GM23338 (cell line): ENCODE measurements at regions not wholly inside any gene's neighbourhood (a gene's known extent, or its start where the extent isn't known, plus 50 kb on each side); places are given as distances from the start of the nearest gene placed in this dataset.

Experiments used
- ATAC-seq: fragments of 200-7000 bp; cut with Tn5 transposase; 3 replicates; pipeline ENCODE4 v1.9.1; 2020
- DNase-seq: peaks from one replicate; pipeline ENCODE4 v3.0.0-alpha.2; 2015; ENCODE audit warnings: low spot score
- H2AFZ ChIP-seq: fragments of 200-600 bp; sonication (generic); 2 replicates; pipeline ENCODE4 v1.8.0; 2016; ENCODE audit warnings: antibody characterized with exemption, mild to moderate bottlenecking, moderate library complexity
- H3F3A ChIP-seq: fragments of 200-600 bp; sonication (generic); replicated peaks from 2 replicates; pipeline ENCODE4 v1.8.0; 2017; ENCODE audit warnings: antibody characterized with exemption, mixed run types, low read depth
- H3K27ac ChIP-seq: fragments of 200-600 bp; sonication (generic); 2 replicates; pipeline ENCODE4 v1.6.1; 2016; ENCODE audit warnings: low read depth
- H3K27me3 ChIP-seq: fragments of 200-600 bp; sonication (generic); 2 replicates; pipeline ENCODE4 v1.8.0; 2016; ENCODE audit warnings: mild to moderate bottlenecking, mixed run types, moderate library complexity; ENCODE audit not compliant: insufficient read depth
- H3K36me3 ChIP-seq: fragments of 200-600 bp; sonication (generic); 2 replicates; pipeline ENCODE4 v1.8.0; 2016; ENCODE audit warnings: mild to moderate bottlenecking; ENCODE audit not compliant: insufficient read depth
- H3K4me1 ChIP-seq: fragments of 200-600 bp; sonication (generic); 2 replicates; pipeline ENCODE4 v1.8.0; 2016; ENCODE audit warnings: mild to moderate bottlenecking, moderate library complexity; ENCODE audit not compliant: insufficient read depth
- H3K4me2 ChIP-seq: fragments of 200-600 bp; sonication (generic); 2 replicates; pipeline ENCODE4 v1.7.1; 2017; ENCODE audit warnings: mixed run types
- H3K4me3 ChIP-seq: fragments of 200-600 bp; sonication (generic); 2 replicates; pipeline ENCODE4 v1.6.1; 2016; ENCODE audit warnings: mixed run types
- H3K79me2 ChIP-seq: fragments of 200-600 bp; sonication (generic); replicated peaks from 2 replicates; pipeline ENCODE4 v1.8.0; 2017; ENCODE audit warnings: mild to moderate bottlenecking; ENCODE audit not compliant: insufficient read depth
- H3K9me2 ChIP-seq: fragments of 200-600 bp; sonication (generic); 2 replicates; pipeline ENCODE4 v1.8.0; 2017; ENCODE audit not compliant: insufficient read depth
- H4K20me1 ChIP-seq: fragments of 200-600 bp; sonication (generic); replicated peaks from 2 replicates; pipeline ENCODE4 v1.8.0; 2017; ENCODE audit warnings: mild to moderate bottlenecking; ENCODE audit not compliant: insufficient read depth
- H3K27ac Mint-ChIP-seq: 2 replicates; pipeline ENCODE4 v1.8.0; 2020; ENCODE audit warnings: inconsistent platforms, mild to moderate bottlenecking, moderate library complexity, mixed read lengths
- H3K27me3 Mint-ChIP-seq: 3 replicates; pipeline ENCODE4 v1.8.0; 2022; ENCODE audit warnings: low read depth, mild to moderate bottlenecking, moderate library complexity, mixed read lengths, inconsistent platforms; ENCODE audit not compliant: insufficient read depth, poor library complexity
- H3K36me3 Mint-ChIP-seq: 3 replicates; pipeline ENCODE4 v1.8.0; 2021; ENCODE audit warnings: low read depth, mild to moderate bottlenecking, inconsistent platforms, moderate library complexity, mixed read lengths
- H3K4me1 Mint-ChIP-seq: 3 replicates; pipeline ENCODE4 v1.8.0; 2020; ENCODE audit warnings: mild to moderate bottlenecking, inconsistent platforms, mixed read lengths
- H3K4me3 Mint-ChIP-seq: 3 replicates; pipeline ENCODE4 v1.8.0; 2021; ENCODE audit warnings: moderate library complexity, mild to moderate bottlenecking, inconsistent platforms, mixed read lengths
- H3K9me3 Mint-ChIP-seq: 3 replicates; pipeline ENCODE4 v1.8.0; 2020; ENCODE audit warnings: moderate library complexity, mild to moderate bottlenecking, inconsistent platforms, mixed read lengths
- CREB1 ChIP-seq: fragments of 250-450 bp; sonication (Bioruptor Pico); IDR thresholded peaks from 2 replicates; pipeline ENCODE4 v1.5.0; 2020; ENCODE audit warnings: low read depth, mild to moderate bottlenecking, moderate library complexity
- EZH2 ChIP-seq: fragments of 200-600 bp; sonication (generic); IDR thresholded peaks from one replicate; pipeline ENCODE4 v1.8.0; 2017; ENCODE audit warnings: antibody characterized with exemption, mild to moderate bottlenecking, low read depth; ENCODE audit not compliant: unreplicated experiment
- EZH2phosphoT487 ChIP-seq: fragments of 200-600 bp; sonication (generic); IDR thresholded peaks from one replicate; pipeline ENCODE4 v1.8.1; 2018; ENCODE audit warnings: antibody characterized with exemption; ENCODE audit not compliant: unreplicated experiment
- JUNB ChIP-seq: IDR thresholded peaks from one replicate; pipeline ENCODE4 v1.6.1; 2016; ENCODE audit warnings: antibody characterized with exemption; ENCODE audit not compliant: unreplicated experiment
- NANOG ChIP-seq: IDR thresholded peaks from 2 replicates; pipeline ENCODE4 v1.6.1; 2016; ENCODE audit warnings: antibody characterized with exemption, borderline replicate concordance
- POLR2AphosphoS5 ChIP-seq: IDR thresholded peaks from 2 replicates; pipeline ENCODE4 v1.6.1; 2016; ENCODE audit warnings: antibody characterized with exemption, low read depth
- REST ChIP-seq: IDR thresholded peaks from one replicate; pipeline ENCODE4 v1.6.1; 2018; ENCODE audit warnings: antibody characterized with exemption; ENCODE audit not compliant: unreplicated experiment
- STAT1 ChIP-seq: IDR thresholded peaks from one replicate; pipeline ENCODE4 v1.6.1; 2016; ENCODE audit warnings: antibody characterized with exemption; ENCODE audit not compliant: unreplicated experiment
- ZNF114 ChIP-seq: fragments of 250-450 bp; sonication (Bioruptor Pico); IDR thresholded peaks from 2 replicates; pipeline ENCODE4 v1.5.0; 2020; ENCODE audit warnings: mild to moderate bottlenecking, moderate library complexity
- ZNF331 ChIP-seq: fragments of 250-450 bp; sonication (Bioruptor Pico); IDR thresholded peaks from 2 replicates; pipeline ENCODE4 v1.5.0; 2020; ENCODE audit warnings: low read depth, mild to moderate bottlenecking, moderate library complexity
- ZNF462 ChIP-seq: fragments of 250-450 bp; sonication (Bioruptor Pico); IDR thresholded peaks from 2 replicates; pipeline ENCODE4 v1.5.0; 2020; ENCODE audit warnings: mild to moderate bottlenecking, moderate library complexity
- TF ChIP-seq, protein P1 (sequence below): IDR thresholded peaks from 2 replicates; pipeline ENCODE4 v1.6.1; 2016; ENCODE audit warnings: antibody characterized with exemption
- TF ChIP-seq, protein P2 (sequence below), 2 experiments: fragments of 200-600 bp in 1 of 2; sonication (generic) in 1 of 2; conservative IDR thresholded peaks; 2 replicates each; pipeline versions ENCODE4 v1.5.1 to v1.6.1; 2016 to 2017; ENCODE audit warnings: antibody characterized with exemption in 2 of 2, low read depth in 2 of 2, mild to moderate bottlenecking in 2 of 2, moderate library complexity in 1 of 2

DNA sequence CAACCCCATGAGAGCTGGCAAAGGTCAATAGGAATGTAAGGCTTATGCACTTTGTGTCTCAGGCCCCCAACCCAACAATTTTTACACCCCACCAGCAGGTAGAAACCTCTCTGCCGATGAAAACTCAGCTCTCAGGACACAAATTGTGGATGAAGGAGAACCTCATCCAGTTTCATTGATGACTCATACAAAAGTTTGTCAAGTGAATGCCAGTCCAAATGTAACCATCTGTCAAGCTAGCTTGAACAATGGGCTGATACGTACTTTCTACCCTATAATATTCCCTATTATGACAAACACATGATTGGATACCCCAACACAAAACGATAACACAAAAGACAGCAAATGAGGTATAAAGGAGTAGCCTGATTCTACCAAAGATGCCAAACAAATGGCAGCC is 321.2 kb upstream of the TMEFF2 start:
- H3K27me3 Mint-ChIP-seq: no peaks in the 10 kb centered on the region
- DNase-seq (no peak), ATAC-seq (no peak)
- no peak overlapping the region for H3K27ac ChIP-seq
- H3K36me3 Mint-ChIP-seq: no peaks in the 10 kb centered on the region
- H3K9me2 ChIP-seq: 0 out of 2 replicates have a peak, but pooled peaks cover 5% of the 10 kb centered on the region
- H3K9me3 Mint-ChIP-seq: no peaks in the 10 kb centered on the region
- H3K36me3 ChIP-seq: no peaks in the 10 kb centered on the region
- H3K27me3 ChIP-seq: no peaks in the 10 kb centered on the region
- no peaks in the 10 kb centered on the region for H4K20me1 ChIP-seq
- no peak for TF ChIP-seq CREB1 (CRISPR knock-in tag)
- TF ChIP-seq ZNF462 (CRISPR knock-in tag): no peak
- TF ChIP-seq EZH2: no peak
- no peak for TF ChIP-seq NANOG
- no peak for TF ChIP-seq STAT1
- no peak for TF ChIP-seq ZNF331
- TF ChIP-seq POLR2AphosphoS5: no peak
- TF ChIP-seq, protein P1, sequence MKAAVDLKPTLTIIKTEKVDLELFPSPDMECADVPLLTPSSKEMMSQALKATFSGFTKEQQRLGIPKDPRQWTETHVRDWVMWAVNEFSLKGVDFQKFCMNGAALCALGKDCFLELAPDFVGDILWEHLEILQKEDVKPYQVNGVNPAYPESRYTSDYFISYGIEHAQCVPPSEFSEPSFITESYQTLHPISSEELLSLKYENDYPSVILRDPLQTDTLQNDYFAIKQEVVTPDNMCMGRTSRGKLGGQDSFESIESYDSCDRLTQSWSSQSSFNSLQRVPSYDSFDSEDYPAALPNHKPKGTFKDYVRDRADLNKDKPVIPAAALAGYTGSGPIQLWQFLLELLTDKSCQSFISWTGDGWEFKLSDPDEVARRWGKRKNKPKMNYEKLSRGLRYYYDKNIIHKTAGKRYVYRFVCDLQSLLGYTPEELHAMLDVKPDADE: no peak
- no peak for TF ChIP-seq ZNF114 (CRISPR knock-in tag)
- no peak for TF ChIP-seq REST
- no peak for TF ChIP-seq JUNB
- TF ChIP-seq EZH2phosphoT487: no peak
- TF ChIP-seq, protein P2, sequence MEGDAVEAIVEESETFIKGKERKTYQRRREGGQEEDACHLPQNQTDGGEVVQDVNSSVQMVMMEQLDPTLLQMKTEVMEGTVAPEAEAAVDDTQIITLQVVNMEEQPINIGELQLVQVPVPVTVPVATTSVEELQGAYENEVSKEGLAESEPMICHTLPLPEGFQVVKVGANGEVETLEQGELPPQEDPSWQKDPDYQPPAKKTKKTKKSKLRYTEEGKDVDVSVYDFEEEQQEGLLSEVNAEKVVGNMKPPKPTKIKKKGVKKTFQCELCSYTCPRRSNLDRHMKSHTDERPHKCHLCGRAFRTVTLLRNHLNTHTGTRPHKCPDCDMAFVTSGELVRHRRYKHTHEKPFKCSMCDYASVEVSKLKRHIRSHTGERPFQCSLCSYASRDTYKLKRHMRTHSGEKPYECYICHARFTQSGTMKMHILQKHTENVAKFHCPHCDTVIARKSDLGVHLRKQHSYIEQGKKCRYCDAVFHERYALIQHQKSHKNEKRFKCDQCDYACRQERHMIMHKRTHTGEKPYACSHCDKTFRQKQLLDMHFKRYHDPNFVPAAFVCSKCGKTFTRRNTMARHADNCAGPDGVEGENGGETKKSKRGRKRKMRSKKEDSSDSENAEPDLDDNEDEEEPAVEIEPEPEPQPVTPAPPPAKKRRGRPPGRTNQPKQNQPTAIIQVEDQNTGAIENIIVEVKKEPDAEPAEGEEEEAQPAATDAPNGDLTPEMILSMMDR (conservative IDR thresholded peaks at IDR 0.05; ENCODE audit: low read depth in 2 of 2): no peak
- peak overlapping the region; percentile 59 for H2AFZ ChIP-seq
- H3K4me3 ChIP-seq: no peak overlapping the region
- no peak overlapping the region for H3K4me2 ChIP-seq
- H3F3A ChIP-seq: no peaks in the 10 kb centered on the region
- H3K4me1 ChIP-seq: no peaks in the 10 kb centered on the region
- H3K4me3 Mint-ChIP-seq: no peak overlapping the region
- no peaks in the 10 kb centered on the region for H3K4me1 Mint-ChIP-seq
- no peaks in the 10 kb centered on the region for H3K79me2 ChIP-seq
- H3K27ac Mint-ChIP-seq: no peak overlapping the region
